MM.1S (cell line): ENCODE measurements at regions not wholly inside any gene's neighbourhood (a gene's known extent, or its start where the extent isn't known, plus 50 kb on each side); places are given as distances from the start of the nearest gene placed in this dataset.

Experiments
- DNase-seq: peaks from one replicate; pipeline ENCODE4 v3.0.0-alpha.2; 2015
- H2AFZ ChIP-seq: fragments of 300-600 bp; sonication (generic); 2 replicates; pipeline ENCODE4 v1.6.0; 2016; ENCODE audit warnings: antibody characterized with exemption, low read length
- H3F3A ChIP-seq: fragments of 300-600 bp; sonication (generic); 2 replicates; pipeline ENCODE4 v1.6.1; 2016; ENCODE audit warnings: mild to moderate bottlenecking, antibody characterized with exemption, low read length, moderate library complexity, mixed read lengths; ENCODE audit not compliant: insufficient read depth
- H3K27ac ChIP-seq: fragments of 300-600 bp; sonication (generic); 2 replicates; pipeline ENCODE4 v1.5.1; 2016; ENCODE audit warnings: mild to moderate bottlenecking, low read length
- H3K27me3 ChIP-seq: fragments of 300-600 bp; sonication (generic); replicated peaks from 2 replicates; pipeline ENCODE4 v1.6.0; 2016; ENCODE audit warnings: low read length; ENCODE audit not compliant: insufficient read depth
- H3K36me3 ChIP-seq: fragments of 300-600 bp; sonication (generic); replicated peaks from 2 replicates; pipeline ENCODE4 v1.6.1; 2016; ENCODE audit warnings: mild to moderate bottlenecking, low read length, mixed read lengths; ENCODE audit not compliant: insufficient read depth
- H3K4me1 ChIP-seq: fragments of 300-600 bp; sonication (generic); 2 replicates; pipeline ENCODE4 v1.6.1; 2016; ENCODE audit warnings: low read length, mixed read lengths
- H3K4me2 ChIP-seq: fragments of 300-600 bp; sonication (generic); 2 replicates; pipeline ENCODE4 v1.6.0; 2016; ENCODE audit warnings: low read depth, low read length
- H3K4me3 ChIP-seq: fragments of 300-600 bp; sonication (generic); 2 replicates; pipeline ENCODE4 v1.5.1; 2016; ENCODE audit warnings: low read length, mixed read lengths
- H3K79me2 ChIP-seq: fragments of 300-600 bp; sonication (generic); 2 replicates; pipeline ENCODE4 v1.6.1; 2016; ENCODE audit warnings: mixed run types, low read length, mixed read lengths
- H3K9ac ChIP-seq: fragments of 300-600 bp; sonication (generic); 2 replicates; pipeline ENCODE4 v1.6.1; 2016; ENCODE audit warnings: low read length, mixed read lengths
- H3K9me2 ChIP-seq: fragments of 300-600 bp; sonication (generic); replicated peaks from 2 replicates; pipeline ENCODE4 v1.6.1; 2016; ENCODE audit warnings: mild to moderate bottlenecking, low read length, mixed read lengths; ENCODE audit not compliant: insufficient read depth
- H3K9me3 ChIP-seq: fragments of 300-600 bp; sonication (generic); replicated peaks from 2 replicates; pipeline ENCODE4 v1.6.1; 2016; ENCODE audit warnings: mild to moderate bottlenecking, low read length, mixed read lengths; ENCODE audit not compliant: insufficient read depth
- H4K20me1 ChIP-seq: fragments of 300-600 bp; sonication (generic); 2 replicates; pipeline ENCODE4 v1.6.1; 2016; ENCODE audit warnings: mild to moderate bottlenecking, low read length, moderate library complexity, mixed read lengths; ENCODE audit not compliant: insufficient read depth
- CTCF ChIP-seq: fragments of 300-600 bp; sonication (generic); IDR thresholded peaks from 2 replicates; pipeline ENCODE4 v1.5.1; 2016; ENCODE audit warnings: antibody characterized with exemption, low read length, mixed read lengths
- EZH2 ChIP-seq: fragments of 300-600 bp; sonication (generic); optimal IDR thresholded peaks from 2 replicates; pipeline ENCODE3; 2017; ENCODE audit warnings: low read depth, mild to moderate bottlenecking, antibody characterized with exemption, low read length, mixed read lengths
- EZH2phosphoT487 ChIP-seq: fragments of 300-600 bp; sonication (generic); IDR thresholded peaks from 2 replicates; pipeline ENCODE4 v1.6.1; 2018; ENCODE audit warnings: antibody characterized with exemption, low read length

DNA sequence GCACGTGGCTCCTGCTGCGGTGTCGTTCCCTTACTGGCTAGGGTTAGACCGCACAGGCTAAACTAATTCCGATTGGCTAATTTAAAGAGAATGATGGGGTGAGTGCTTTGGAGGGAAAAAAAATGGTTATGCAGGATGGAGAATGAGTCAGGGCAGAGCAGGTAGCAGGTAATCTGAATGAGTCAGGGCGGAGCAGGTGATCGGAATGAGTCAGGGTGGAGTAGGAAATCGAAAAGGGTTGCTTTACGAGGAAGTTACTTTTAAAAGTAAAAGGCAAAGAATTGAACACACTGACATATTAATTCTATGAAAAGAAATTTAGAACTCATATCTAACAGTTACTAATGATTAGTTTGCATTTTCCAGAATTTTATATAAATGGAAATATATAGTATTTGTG lies 335.5 kb downstream of the FOXO1 start:
- H3K9ac ChIP-seq, result no peak overlapping the region
- no peak overlapping the region for H3K27ac ChIP-seq
- DNase-seq, result no peak
- no peak overlapping the region for H3K4me2 ChIP-seq
- H3K36me3 ChIP-seq, result no peaks in the 10 kb centered on the region
- no peaks in the 10 kb centered on the region for H3K27me3 ChIP-seq
- H3K9me3 ChIP-seq, result no peaks in the 10 kb centered on the region
- TF ChIP-seq EZH2phosphoT487 (no peak), CTCF (no peak), EZH2 (no peak)
- no peak overlapping the region for H3K4me3 ChIP-seq
- H2AFZ ChIP-seq, result no peak overlapping the region
- H3K79me2 ChIP-seq, result no peaks in the 10 kb centered on the region
- H3K9me2 ChIP-seq, result no peaks in the 10 kb centered on the region
- H3F3A ChIP-seq, result no peaks in the 10 kb centered on the region
- H4K20me1 ChIP-seq, result no peaks in the 10 kb centered on the region
- H3K4me1 ChIP-seq, result no peaks in the 10 kb centered on the region

DNA sequence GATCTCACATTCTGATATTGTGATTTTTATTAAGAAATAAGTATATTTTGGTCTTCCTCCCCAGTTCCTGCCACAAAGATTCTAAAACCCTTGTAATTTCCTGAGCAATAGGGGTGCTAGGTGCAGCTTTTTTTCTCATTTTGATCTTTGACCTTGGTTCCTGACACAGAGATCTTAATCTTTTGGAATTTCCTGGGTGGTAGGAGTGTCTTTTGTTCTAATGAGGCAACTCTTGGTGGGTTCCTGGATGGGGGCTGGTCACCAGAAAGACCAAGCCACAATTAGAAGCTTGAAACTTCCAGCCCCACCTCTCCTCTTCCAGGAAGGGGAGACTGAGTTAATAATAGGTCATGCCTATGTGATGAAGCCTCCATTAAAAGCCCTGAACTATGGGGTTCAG lies 334.6 kb downstream of the FOXO1 start:
- no peak overlapping the region for H3K4me2 ChIP-seq
- no peak for TF ChIP-seq CTCF
- TF ChIP-seq EZH2phosphoT487, result no peak
- no peak for TF ChIP-seq EZH2
- H3K9me3 ChIP-seq, result no peaks in the 10 kb centered on the region
- H3K4me1 ChIP-seq, result no peaks in the 10 kb centered on the region
- H3K36me3 ChIP-seq, result no peaks in the 10 kb centered on the region
- H4K20me1 ChIP-seq, result no peaks in the 10 kb centered on the region
- H3F3A ChIP-seq, result no peaks in the 10 kb centered on the region
- no peaks in the 10 kb centered on the region for H3K9me2 ChIP-seq
- H3K79me2 ChIP-seq, result no peaks in the 10 kb centered on the region
- H3K4me3 ChIP-seq, result no peak overlapping the region
- no peak overlapping the region for H3K9ac ChIP-seq
- DNase-seq, result no peak
- no peaks in the 10 kb centered on the region for H3K27me3 ChIP-seq
- no peak overlapping the region for H2AFZ ChIP-seq
- no peak overlapping the region for H3K27ac ChIP-seq

GRCh38 chr13:40333226-40333625 lies 333.2 kb downstream of the FOXO1 start:
- no peak overlapping the region for H3K27ac ChIP-seq
- H3K79me2 ChIP-seq, result no peaks in the 10 kb centered on the region
- H3K9me2 ChIP-seq, result no peaks in the 10 kb centered on the region

DNA sequence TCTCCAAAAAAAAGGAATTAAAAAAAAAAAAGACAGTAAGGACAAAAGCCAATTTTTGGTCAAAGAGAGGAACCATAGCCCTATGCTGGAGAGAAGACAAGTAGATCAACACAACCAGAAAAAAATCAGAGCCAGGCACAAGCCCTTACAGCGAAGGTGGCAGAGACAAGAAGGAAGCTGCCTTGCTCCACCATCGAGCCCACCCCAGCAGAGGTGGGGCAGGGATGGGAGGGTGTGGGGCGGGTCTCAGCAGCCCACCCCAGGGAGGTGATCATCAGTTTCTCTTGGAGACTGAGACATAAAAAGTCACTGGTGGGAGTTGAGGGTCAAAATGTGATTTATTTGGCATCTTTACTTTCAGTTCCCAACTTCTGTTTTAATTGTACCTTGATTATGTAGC lies 332.4 kb downstream of the FOXO1 start:
- Histone ChIP-seq H3K9ac (no peak overlapping the region), H3K4me2 (no peak overlapping the region), H4K20me1 (no peaks in the 10 kb centered on the region), H3K79me2 (no peaks in the 10 kb centered on the region), H3K36me3 (no peaks in the 10 kb centered on the region), H3K4me3 (no peak overlapping the region), H3K27me3 (no peaks in the 10 kb centered on the region), H3K9me3 (no peaks in the 10 kb centered on the region), H3F3A (no peaks in the 10 kb centered on the region), H3K9me2 (no peaks in the 10 kb centered on the region), H2AFZ (no peak overlapping the region), H3K27ac (no peak overlapping the region), H3K4me1 (no peaks in the 10 kb centered on the region)
- no peak for TF ChIP-seq EZH2phosphoT487
- no peak for DNase-seq

More at GRCh38 chr13:40333226-40333625, 333.2 kb downstream of the FOXO1 start:
- no peaks in the 10 kb centered on the region for H4K20me1 ChIP-seq
- no peak overlapping the region for H3K4me3 ChIP-seq
- no peak overlapping the region for H2AFZ ChIP-seq
- no peak overlapping the region for H3K4me2 ChIP-seq
- no peaks in the 10 kb centered on the region for H3K36me3 ChIP-seq
- no peaks in the 10 kb centered on the region for H3K4me1 ChIP-seq
- DNase-seq, result no peak
- H3F3A ChIP-seq, result no peaks in the 10 kb centered on the region
- H3K9me3 ChIP-seq, result no peaks in the 10 kb centered on the region
- H3K27me3 ChIP-seq, result no peaks in the 10 kb centered on the region
- H3K9ac ChIP-seq, result no peak overlapping the region
- TF ChIP-seq EZH2 (no peak), EZH2phosphoT487 (no peak)
